ENCODE measurements at regions not wholly inside any gene's neighbourhood (a gene's known extent, or its start where the extent isn't known, plus 50 kb on each side); places are given as distances from the start of the nearest gene placed in this dataset.

DNA sequence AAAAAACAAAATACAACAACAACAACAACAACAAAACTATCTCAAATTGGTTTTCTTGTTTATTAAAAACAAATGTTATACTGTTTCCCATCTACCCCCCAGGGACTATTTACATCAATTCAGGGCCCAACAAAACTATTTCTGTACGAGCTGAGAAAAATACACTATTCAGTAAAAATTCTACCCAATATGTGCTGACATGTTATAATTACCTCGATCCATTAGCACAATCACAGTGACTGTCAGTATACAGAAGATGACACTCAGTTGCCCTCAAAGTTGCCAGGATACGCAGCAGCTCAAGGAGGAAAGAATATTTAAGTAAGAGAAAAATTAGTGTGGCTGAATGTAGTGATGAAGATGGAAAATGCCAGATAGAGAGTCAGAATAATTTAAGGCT, 150.1 kb downstream of the COX18 start:
- TF ChIP-seq CTCF (IDR thresholded peaks at IDR 0.05) (no peak), POLR2AphosphoS5 (IDR thresholded peaks at IDR 0.05) (no peak), EP300 (IDR thresholded peaks at IDR 0.05) (no peak), POLR2A (IDR thresholded peaks at IDR 0.05) (no peak)

All from upper lobe of left lung (tissue), 4 donors.